ENCODE measurements at regions not wholly inside any gene's neighbourhood (a gene's known extent, or its start where the extent isn't known, plus 50 kb on each side); places are given as distances from the start of the nearest gene placed in this dataset.
"Not testable (repeated sequence)": the region's sequence is repeated elsewhere in the genome, so short reads cannot be mapped to it uniquely, and the experiment has no call there.

DNA sequence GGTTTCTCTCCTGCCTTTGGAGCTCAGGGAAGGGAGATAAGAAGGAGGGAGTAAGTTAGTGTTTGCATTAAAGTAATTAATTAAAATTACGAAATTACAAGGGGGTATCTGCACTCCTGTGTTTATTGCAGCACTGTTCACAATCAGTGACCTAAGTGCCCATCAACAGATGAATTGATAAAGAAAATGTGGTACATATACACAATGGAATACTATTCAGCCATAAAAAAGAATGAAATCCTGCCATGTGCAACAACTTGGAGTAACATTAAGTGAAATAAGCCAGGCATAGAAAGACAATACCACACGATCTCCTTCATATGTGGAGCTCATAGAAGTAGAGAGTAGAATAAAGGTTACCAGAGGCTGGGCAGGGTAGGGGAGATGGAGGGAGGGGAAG is 202.0 kb downstream of the SHQ1 start:
- H3K4me1 ChIP-seq, result no peaks in the 10 kb centered on the region
- DNase-seq (ENCODE audit: low spot score in 2 of 2), result no peak
- no peak overlapping the region for H3K4me3 ChIP-seq
- H3K27ac ChIP-seq, result no peak overlapping the region
- TF ChIP-seq POLR2A (IDR thresholded peaks at IDR 0.05) (no peak), EP300 (IDR thresholded peaks at IDR 0.05) (no peak)
- TF ChIP-seq, protein P1, sequence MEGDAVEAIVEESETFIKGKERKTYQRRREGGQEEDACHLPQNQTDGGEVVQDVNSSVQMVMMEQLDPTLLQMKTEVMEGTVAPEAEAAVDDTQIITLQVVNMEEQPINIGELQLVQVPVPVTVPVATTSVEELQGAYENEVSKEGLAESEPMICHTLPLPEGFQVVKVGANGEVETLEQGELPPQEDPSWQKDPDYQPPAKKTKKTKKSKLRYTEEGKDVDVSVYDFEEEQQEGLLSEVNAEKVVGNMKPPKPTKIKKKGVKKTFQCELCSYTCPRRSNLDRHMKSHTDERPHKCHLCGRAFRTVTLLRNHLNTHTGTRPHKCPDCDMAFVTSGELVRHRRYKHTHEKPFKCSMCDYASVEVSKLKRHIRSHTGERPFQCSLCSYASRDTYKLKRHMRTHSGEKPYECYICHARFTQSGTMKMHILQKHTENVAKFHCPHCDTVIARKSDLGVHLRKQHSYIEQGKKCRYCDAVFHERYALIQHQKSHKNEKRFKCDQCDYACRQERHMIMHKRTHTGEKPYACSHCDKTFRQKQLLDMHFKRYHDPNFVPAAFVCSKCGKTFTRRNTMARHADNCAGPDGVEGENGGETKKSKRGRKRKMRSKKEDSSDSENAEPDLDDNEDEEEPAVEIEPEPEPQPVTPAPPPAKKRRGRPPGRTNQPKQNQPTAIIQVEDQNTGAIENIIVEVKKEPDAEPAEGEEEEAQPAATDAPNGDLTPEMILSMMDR (IDR thresholded peaks at IDR 0.05), result no peak
- H3K27me3 ChIP-seq, result no peaks in the 10 kb centered on the region
- H3K36me3 ChIP-seq, result no peaks in the 10 kb centered on the region
- no peaks in the 10 kb centered on the region for H3K9me3 ChIP-seq
- 48 to 93% methylated on average over 2 of the region's 2 CpGs for WGBS, 2 donors

DNA sequence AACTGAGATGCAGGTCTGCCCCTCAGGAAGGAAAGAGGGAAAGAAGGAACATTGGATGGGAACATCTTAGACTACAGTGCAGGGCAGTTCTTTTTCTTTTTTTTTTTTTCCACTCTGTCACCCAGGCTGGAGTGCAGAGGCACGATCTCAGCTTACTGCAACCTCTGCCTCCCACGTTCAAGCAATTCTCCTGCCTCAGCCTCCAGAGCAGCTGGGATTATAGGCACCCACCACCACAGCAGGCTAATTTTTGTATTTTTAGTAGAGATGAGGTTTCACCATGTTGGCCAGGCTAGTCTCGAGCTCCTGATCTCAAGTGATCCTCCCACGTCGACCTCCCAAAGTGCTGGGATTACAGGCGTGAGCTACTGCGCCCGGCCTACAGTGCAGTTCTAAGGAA is 204.6 kb downstream of the SHQ1 start:
- H3K9me3 ChIP-seq; H3K27me3 ChIP-seq; H3K36me3 ChIP-seq; H3K27ac ChIP-seq; DNase-seq (ENCODE audit: low spot score in 2 of 2); H3K4me3 ChIP-seq; H3K4me1 ChIP-seq: not testable (repeated sequence)
- WGBS, 2 donors, result 91% methylated on average over 7 to 8 of the region's 8 CpGs

DNA sequence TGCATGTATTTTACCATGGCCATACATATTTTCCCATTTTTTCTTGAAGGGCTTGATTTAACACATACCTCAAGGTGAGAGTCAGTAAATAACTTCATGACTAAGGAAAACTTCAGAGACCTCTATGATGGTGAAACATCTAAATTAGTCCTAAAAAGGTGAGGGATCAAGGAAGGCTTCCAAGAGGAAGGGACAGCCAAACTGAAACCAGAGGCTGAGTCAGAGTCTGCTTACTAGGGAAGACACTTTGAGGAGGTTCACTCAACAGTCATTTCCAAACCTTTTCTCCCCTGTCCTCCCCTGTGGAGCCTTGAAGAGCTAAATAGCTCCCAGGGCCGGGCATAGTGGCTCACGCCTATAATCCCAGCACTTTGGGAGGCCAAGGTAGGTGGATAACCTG is 206.6 kb downstream of the SHQ1 start:
- Histone ChIP-seq H3K9me3 (no peaks in the 10 kb centered on the region), H3K4me3 (no peak overlapping the region), H3K36me3 (no peaks in the 10 kb centered on the region), H3K27me3 (no peaks in the 10 kb centered on the region), H3K27ac (no peak overlapping the region), H3K4me1 (no peaks in the 10 kb centered on the region)
- TF ChIP-seq EP300 (IDR thresholded peaks at IDR 0.05), result no peak
- TF ChIP-seq, protein P1 (IDR thresholded peaks at IDR 0.05), result no peak
- TF ChIP-seq POLR2A (IDR thresholded peaks at IDR 0.05), result no peak
- DNase-seq (ENCODE audit: low spot score in 2 of 2), result no peak
- 81 to 85% methylated on average over 2 of the region's 2 CpGs for WGBS, 2 donors

DNA sequence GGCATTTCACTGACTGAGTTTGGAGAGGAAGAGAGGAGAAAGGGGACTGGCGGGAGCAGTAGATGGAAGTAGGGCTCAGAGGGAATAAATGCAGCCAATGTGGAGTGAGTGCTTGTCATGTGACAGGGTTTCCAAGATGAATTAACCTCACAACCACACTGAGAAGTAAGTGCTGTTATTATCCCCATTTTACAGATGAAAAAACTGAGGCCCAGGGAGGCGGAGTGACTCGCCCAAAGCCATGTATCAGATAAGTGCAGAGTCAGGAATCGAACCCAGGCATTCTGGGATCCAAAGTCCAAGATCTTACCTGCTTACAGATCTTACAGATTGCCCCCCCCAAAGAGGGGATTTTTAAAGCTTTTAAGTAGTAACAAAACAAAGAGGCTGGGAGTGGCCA is 207.2 kb downstream of the SHQ1 start:
- 89 to 94% methylated on average over 4 of the region's 4 CpGs for WGBS, 2 donors
- no peak overlapping the region for H3K27ac ChIP-seq

DNA sequence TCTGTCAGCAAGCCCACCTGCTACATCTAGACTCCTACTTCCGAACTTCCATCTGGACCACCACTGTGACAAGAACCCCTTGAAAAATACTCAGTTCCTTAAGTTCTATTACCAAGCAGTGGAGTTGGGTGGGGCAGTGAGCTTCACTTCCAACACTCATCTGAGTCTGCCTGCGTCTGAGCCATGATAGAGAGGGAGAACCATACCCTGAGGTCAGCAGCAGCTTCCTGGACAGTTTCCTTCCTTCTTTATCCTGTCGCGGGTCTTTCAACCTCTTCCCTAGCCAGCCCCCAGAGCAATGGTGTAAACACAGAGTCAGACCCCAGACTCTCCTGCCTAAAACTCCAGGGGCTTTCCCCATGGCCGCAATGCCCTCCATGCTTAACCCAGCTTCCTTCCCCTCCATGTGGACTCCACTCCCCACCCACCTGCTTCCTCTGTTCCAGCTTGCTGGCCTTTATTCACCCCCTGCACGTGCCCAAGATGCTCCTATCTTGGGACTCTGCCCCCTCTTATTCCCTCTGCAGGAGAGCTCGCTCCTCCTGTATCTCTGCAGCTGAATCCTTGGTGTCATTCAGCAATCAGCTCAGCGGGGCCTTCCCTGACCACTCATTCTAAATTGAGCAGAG is 211.2 kb downstream of the SHQ1 start:
- Histone ChIP-seq H3K4me3 (no peak overlapping the region), H3K27me3 (no peaks in the 10 kb centered on the region), H3K27ac (no peak overlapping the region), H3K4me1 (no peaks in the 10 kb centered on the region), H3K36me3 (no peaks in the 10 kb centered on the region), H3K9me3 (peaks cover 0 to 4% (median 0%) of the 10 kb centered on the region in 4 donors)
- WGBS, 2 donors, result 63 to 68% methylated on average over 8 of the region's 8 CpGs
- no peak for DNase-seq (ENCODE audit: low spot score in 2 of 2)
- TF ChIP-seq, protein P1 (IDR thresholded peaks at IDR 0.05), result no peak
- TF ChIP-seq EP300 (IDR thresholded peaks at IDR 0.05) (no peak), POLR2A (IDR thresholded peaks at IDR 0.05) (no peak)

More for the DNA sequence above, 207.2 kb downstream of the SHQ1 start:
- H3K36me3 ChIP-seq, result no peaks in the 10 kb centered on the region
- DNase-seq (ENCODE audit: low spot score in 2 of 2), result no peak
- H3K4me3 ChIP-seq, result no peak overlapping the region
- TF ChIP-seq EP300 (IDR thresholded peaks at IDR 0.05) (no peak), POLR2A (IDR thresholded peaks at IDR 0.05) (no peak)
- TF ChIP-seq, protein P1 (IDR thresholded peaks at IDR 0.05), result no peak
- H3K27me3 ChIP-seq, result no peaks in the 10 kb centered on the region
- no peaks in the 10 kb centered on the region for H3K4me1 ChIP-seq
- H3K9me3 ChIP-seq, result no peaks in the 10 kb centered on the region

DNA sequence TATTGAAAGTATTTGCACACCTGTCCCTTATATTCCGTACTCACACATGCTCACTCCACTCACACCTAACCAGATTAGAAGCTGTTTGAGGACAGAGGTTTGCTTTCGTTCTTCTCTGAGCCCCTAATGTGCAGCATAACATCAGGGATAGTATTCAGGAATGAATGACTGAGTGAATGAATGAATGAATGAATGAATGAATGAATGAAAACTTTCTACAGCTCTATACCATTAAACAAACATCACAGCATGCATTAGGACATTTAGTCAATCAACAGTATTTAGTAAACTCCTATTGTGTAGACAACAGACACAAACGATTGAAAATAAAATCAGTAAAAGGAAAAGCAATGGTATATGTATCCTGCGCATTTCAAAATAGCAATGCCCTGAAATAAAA is 212.7 kb downstream of the SHQ1 start:
- 90 to 92% methylated on average over 4 of the region's 4 CpGs for WGBS, 2 donors
- peaks cover 0 to 5% (median 0%) of the 10 kb centered on the region in 4 donors for H3K9me3 ChIP-seq
- H3K36me3 ChIP-seq, result no peaks in the 10 kb centered on the region
- no peak for TF ChIP-seq POLR2A (IDR thresholded peaks at IDR 0.05)
- TF ChIP-seq, protein P1 (IDR thresholded peaks at IDR 0.05), result no peak
- TF ChIP-seq EP300 (IDR thresholded peaks at IDR 0.05), result no peak
- DNase-seq (ENCODE audit: low spot score in 2 of 2), result no peak
- H3K27ac ChIP-seq, result no peak overlapping the region
- no peaks in the 10 kb centered on the region for H3K27me3 ChIP-seq
- peaks cover 0 to 3% (median 0%) of the 10 kb centered on the region in 4 donors for H3K4me1 ChIP-seq
- H3K4me3 ChIP-seq, result no peak overlapping the region
